HEK293T (cell line): ENCODE measurements at regions not wholly inside any gene's neighbourhood (a gene's known extent, or its start where the extent isn't known, plus 50 kb on each side); places are given as distances from the start of the nearest gene placed in this dataset.

ENCODE experiments used
- CTCF ChIA-PET: fragments of 350-600 bp; formaldehyde crosslinking; extraction: SDS; loops from one replicate; lab custom pipeline; 2021; ENCODE audit warnings: antibody characterized with exemption, inconsistent platforms; lab: Yijun Ruan, JAX
- POLR2A ChIA-PET: fragments of 350-600 bp; formaldehyde crosslinking; extraction: SDS; loops from one replicate; lab custom pipeline; 2020; ENCODE audit warnings: antibody characterized with exemption, inconsistent platforms; lab: Yijun Ruan, JAX
- DNase-seq: peaks from one replicate; pipeline ENCODE4 v3.0.0; 2012; ENCODE audit warnings: mixed read lengths; ENCODE audit errors: extremely low spot score
- ARNT ChIP-seq: fragments of 450-650 bp; IDR thresholded peaks from 2 replicates; pipeline ENCODE4 v1.6.1; 2017; ENCODE audit warnings: mild to moderate bottlenecking
- BHLHE40 ChIP-seq: fragments of 450-650 bp; IDR thresholded peaks from 2 replicates; pipeline ENCODE4 v1.6.1; 2016; ENCODE audit warnings: mild to moderate bottlenecking, moderate library complexity, borderline replicate concordance
- CTBP1 ChIP-seq: fragments of 450-650 bp; IDR thresholded peaks from 2 replicates; pipeline ENCODE4 v1.6.1; 2016; ENCODE audit warnings: borderline replicate concordance
- ELF4 ChIP-seq: fragments of 450-650 bp; IDR thresholded peaks from 2 replicates; pipeline ENCODE4 v1.6.1; 2017; ENCODE audit warnings: antibody characterized with exemption
- FOXA1 ChIP-seq: fragments of 450-650 bp; IDR thresholded peaks from 2 replicates; pipeline ENCODE4 v1.6.1; 2016; ENCODE audit warnings: mild to moderate bottlenecking
- FOXK2 ChIP-seq: fragments of 450-650 bp; IDR thresholded peaks from 2 replicates; pipeline ENCODE4 v1.6.1; 2016; ENCODE audit warnings: mild to moderate bottlenecking
- FOXM1 ChIP-seq: fragments of 450-650 bp; IDR thresholded peaks from 2 replicates; pipeline ENCODE4 v1.6.1; 2017; ENCODE audit warnings: mild to moderate bottlenecking, borderline replicate concordance
- HDGF ChIP-seq: fragments of 450-650 bp; IDR thresholded peaks from 2 replicates; pipeline ENCODE4 v1.6.1; 2017; ENCODE audit warnings: antibody characterized with exemption, borderline replicate concordance
- L3MBTL2 ChIP-seq: fragments of 450-650 bp; conservative IDR thresholded peaks from 2 replicates; pipeline ENCODE4 v1.6.1; 2016; ENCODE audit warnings: mild to moderate bottlenecking
- LEF1 ChIP-seq: fragments of 450-650 bp; IDR thresholded peaks from 2 replicates; pipeline ENCODE4 v1.6.1; 2017; ENCODE audit warnings: mild to moderate bottlenecking, borderline replicate concordance
- NFRKB ChIP-seq: fragments of 450-650 bp; IDR thresholded peaks from 2 replicates; pipeline ENCODE4 v1.6.1; 2016; ENCODE audit warnings: mild to moderate bottlenecking, moderate library complexity
- SP1 ChIP-seq: fragments of 450-650 bp; IDR thresholded peaks from 2 replicates; pipeline ENCODE4 v1.6.1; 2017
- SUZ12 ChIP-seq: fragments of 450-650 bp; IDR thresholded peaks from 2 replicates; pipeline ENCODE4 v1.6.1; 2016; ENCODE audit warnings: mild to moderate bottlenecking
- TARDBP ChIP-seq: fragments of 450-650 bp; IDR thresholded peaks from 2 replicates; pipeline ENCODE4 v1.6.1; 2016
- ZNF384 ChIP-seq: fragments of 450-650 bp; IDR thresholded peaks from 2 replicates; pipeline ENCODE4 v1.6.1; 2016
- TF ChIP-seq, protein P1 (sequence below): fragments of 450-650 bp; IDR thresholded peaks from 2 replicates; pipeline ENCODE4 v1.6.1; 2016

DNA sequence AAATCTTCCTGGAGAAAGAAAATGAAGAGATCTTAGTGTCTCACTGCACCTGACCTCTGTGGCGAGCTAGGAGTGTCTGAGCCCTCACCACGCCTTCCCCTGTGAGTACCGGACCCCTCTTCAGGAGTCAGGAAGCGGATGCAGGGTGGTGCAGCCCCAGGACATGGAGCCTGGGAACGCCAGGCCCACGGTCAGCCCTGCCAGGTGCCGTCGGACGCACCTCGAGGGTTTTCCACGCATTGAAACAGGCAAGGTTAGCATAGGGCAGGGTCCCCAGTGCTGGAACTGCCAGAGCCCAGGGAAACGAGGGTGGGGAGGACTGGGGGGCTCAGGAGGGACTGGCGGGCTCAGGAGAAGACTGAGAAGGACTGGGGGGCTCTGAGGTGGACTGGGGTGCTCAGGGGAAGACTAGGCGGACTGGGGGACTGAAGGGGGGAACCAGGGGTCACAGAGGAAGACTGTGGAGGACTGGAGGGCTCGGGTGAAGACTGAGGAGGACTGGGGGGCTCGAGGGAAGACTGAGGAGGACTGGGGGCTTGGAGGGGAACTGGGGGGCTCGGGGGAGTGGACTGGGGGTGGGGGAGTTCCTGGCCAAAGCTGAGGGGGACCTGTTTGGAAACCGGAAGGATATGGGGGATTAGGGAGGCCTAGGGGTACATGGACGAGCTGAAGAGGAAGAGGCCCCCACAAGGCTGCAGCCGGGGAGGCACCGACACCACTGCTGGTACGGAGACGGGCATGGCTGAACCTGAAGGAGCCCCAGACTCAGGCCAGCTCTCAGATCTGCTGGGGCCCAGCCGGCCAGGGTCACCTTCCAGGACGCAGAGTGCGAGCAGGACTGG lies 65.2 kb upstream of the SNTG2 start:
- CTCF ChIA-PET: no interaction called here
- DNase-seq: no peak
- TF ChIP-seq FOXA1: no peak
- TF ChIP-seq FOXM1: no peak
- no peak for TF ChIP-seq BHLHE40
- TF ChIP-seq L3MBTL2: no peak
- POLR2A ChIA-PET: no interaction called here

DNA sequence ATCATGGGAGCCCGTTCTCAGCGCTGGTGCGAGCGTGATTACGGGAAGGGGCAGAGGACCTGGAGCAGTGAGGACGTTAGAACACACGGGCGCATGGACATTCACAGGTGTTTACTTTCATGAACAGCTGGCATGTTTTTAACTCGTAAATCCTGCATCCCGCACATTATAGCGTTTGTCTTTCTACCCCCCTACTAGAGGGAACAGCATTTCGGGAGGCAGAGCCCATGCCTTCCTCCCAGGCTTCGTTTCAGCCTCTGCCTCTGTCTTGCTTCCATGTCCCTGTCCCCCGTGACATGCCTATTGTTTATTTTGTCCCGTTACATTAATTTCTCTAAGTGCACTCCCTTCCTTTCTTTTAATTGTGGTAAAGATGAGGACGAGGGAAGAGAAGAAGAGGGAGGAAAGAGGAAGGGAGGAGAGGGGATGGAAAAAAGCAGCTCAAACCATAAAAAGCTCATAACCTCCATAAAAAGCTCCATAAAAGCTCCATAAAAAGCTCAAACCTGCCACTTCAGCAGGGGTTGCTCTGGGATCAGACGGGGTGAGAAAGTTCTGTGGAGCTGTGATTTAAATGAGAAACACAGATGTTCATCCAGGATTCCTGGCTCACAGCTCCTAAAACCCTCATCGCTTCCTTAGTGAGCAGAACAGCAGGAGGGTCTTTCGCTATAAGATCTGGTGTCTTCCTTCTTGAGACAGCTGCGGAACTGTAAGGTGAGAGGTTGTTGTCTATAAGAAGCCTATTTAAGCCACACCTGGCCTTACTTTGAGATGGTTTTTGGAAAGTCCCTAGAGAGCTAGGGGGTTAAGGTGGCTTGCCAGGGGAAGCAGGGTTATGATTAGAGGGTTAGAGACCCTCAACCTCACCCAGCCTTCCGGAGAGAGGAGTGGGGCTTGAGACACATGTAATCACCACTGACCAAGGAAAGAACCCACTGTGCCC lies 66.6 kb upstream of the SNTG2 start:
- ChIA-PET CTCF (no interaction called here), POLR2A (no interaction called here)
- TF ChIP-seq CTBP1 (peak; percentile 41; the same call in 1 of the 2 replicates), HDGF (no peak)
- DNase-seq: no peak

DNA sequence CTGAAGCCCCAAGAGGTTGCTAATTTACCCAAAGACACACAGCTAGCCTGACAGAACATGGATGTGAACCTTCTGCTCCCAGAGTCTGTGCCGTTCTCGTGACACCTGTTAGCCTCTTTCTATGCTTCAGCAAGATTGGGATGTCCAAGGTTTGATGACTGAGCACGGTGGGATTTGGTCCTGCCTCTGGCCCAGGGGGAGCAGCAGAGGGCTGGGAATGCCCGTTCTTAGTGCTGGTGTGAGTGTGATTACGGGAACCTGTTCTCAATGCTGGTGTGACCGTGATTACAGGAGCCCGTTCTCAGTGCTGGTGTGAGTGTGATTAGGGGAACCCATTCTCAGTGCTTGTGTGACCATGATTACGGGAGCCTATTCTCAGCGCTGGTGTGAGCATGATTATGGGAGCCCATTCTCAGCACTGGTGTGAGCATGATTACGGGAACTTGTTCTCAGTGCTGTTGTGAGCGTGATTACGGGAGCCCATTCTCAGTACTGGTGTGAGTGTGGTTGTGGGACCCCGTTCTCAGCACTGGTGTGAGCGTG lies 67.3 kb upstream of the SNTG2 start:
- DNase-seq: no peak
- CTCF ChIA-PET: no interaction called here
- POLR2A ChIA-PET: no interaction called here
- TF ChIP-seq, protein P1, sequence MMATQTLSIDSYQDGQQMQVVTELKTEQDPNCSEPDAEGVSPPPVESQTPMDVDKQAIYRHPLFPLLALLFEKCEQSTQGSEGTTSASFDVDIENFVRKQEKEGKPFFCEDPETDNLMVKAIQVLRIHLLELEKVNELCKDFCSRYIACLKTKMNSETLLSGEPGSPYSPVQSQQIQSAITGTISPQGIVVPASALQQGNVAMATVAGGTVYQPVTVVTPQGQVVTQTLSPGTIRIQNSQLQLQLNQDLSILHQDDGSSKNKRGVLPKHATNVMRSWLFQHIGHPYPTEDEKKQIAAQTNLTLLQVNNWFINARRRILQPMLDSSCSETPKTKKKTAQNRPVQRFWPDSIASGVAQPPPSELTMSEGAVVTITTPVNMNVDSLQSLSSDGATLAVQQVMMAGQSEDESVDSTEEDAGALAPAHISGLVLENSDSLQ: no peak
- TF ChIP-seq ELF4 (no peak), LEF1 (no peak)

DNA sequence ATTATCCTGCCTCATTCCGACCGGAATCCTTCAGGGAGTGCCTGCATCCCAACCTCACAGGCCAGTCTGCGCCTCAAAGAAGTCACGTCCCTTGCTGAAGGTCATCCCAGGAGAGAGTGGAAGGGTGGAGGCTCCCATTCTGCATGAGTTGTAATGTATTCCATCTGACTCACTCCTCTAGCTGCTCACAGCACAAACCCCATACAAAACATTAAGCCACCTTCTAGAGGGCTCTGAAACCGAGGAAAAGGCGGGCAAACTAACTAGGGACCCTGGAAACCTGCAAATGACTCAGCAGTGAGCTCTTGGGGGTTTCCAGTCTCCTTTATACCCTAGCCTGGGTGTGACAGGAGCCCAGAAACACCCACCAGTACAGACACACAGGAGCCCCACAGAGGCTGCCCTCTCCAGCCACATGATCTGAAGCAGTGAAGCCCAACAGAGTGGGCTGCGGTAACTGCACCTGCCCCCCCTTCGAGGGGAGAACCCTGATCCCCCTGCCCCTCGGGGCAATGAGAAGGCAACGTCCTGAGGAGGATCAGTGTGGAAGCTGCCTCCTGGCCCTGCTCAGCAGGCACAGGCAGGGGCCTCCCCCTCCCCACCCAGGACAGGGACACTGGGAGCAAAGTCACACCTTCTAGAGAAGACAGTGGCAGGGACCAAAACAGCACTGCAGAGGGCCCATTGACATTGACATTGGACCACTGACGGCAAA lies 69.3 kb upstream of the SNTG2 start:
- CTCF ChIA-PET: no interaction called here
- no peak for DNase-seq
- TF ChIP-seq FOXK2 (no peak), CTBP1 (no peak), FOXA1 (no peak), L3MBTL2 (no peak), TARDBP (no peak), SP1 (no peak), FOXM1 (no peak), ARNT (no peak), HDGF (no peak), SUZ12 (no peak), NFRKB (no peak), LEF1 (no peak), ZNF384 (no peak), BHLHE40 (no peak), ELF4 (no peak)
- TF ChIP-seq, protein P1: no peak
- POLR2A ChIA-PET: no interaction called here

DNA sequence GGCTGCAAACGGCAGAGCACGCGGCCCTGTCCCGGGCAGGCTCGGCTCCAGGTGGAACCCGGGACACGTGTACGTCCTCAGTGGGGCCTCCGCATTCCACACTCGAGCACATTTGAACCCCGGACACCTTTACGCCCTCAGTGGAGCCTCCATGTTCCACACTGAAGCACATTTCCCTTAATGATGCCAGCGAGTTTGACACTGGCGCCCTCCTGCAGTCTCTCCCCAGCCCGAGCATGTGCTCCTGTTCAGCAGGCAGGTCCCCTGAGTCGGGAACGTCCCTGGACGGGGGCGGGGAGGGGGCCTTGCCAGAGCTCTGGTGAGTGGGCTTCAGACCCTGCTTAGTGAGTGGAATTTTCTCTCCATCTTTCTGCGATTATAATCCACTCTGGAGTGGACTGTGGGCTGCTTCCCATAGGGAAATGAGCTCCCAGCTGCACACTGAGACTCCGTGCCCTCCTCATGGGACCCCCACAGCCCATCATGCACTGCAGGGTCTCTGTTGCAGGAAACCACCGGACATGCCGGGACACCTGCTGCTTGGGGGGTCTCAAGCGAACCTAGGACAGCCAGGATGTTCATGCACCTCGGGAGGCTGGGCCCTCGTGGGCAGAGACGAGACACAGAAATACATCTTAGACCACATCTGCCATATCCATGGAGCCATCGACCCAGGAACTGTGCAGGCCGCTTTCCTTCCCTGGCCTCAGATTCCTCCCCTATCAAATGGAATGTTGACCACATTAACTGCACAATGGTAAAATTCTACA lies 70.3 kb upstream of the SNTG2 start:
- ChIA-PET POLR2A (no interaction called here), CTCF (no interaction called here)
- TF ChIP-seq HDGF (no peak), FOXK2 (no peak), FOXA1 (no peak)
- DNase-seq: no peak

DNA sequence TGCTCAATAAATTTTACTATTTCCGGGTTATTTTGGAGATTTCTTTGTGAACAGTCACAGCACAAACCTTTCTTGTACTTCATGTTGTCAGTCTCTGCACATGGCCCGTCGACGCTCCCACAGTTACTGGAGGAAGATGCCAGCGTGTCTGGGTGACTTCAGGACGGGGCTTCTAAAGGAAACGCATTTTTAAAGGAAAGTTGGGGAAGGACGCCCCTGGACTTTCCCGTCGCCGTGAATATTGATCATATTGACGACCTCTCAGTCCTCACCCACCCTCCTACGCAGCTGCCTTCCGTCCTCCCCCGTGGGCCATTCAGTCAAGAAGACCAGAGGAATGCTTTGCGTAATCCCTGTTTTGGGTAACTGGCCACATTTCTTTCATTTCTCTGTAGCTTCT lies 71.1 kb upstream of the SNTG2 start:
- ChIA-PET POLR2A (no interaction called here), CTCF (no interaction called here)
- TF ChIP-seq SUZ12: no peak
- no peak for TF ChIP-seq ARNT
- DNase-seq: no peak
